Chondrocyte (in vitro differentiated cells): ENCODE measurements at regions not wholly inside any gene's neighbourhood (a gene's known extent, or its start where the extent isn't known, plus 50 kb on each side); places are given as distances from the start of the nearest gene placed in this dataset.
"Not testable (repeated sequence)": the region's sequence is repeated elsewhere in the genome, so short reads cannot be mapped to it uniquely, and the experiment has no call there.

Source experiments
- DNase-seq: peaks from one replicate; pipeline ENCODE4 v3.0.0; 2021; ENCODE audit warnings: mixed read lengths, low spot score
- H3K27ac Mint-ChIP-seq: one replicate; pipeline ENCODE4 v1.8.0; 2021; ENCODE audit warnings: mild to moderate bottlenecking, moderate library complexity, mixed read lengths; ENCODE audit not compliant: unreplicated experiment
- H3K27me3 Mint-ChIP-seq: 2 replicates; pipeline ENCODE4 v1.8.0; 2021; ENCODE audit warnings: low read depth, mixed read lengths
- H3K36me3 Mint-ChIP-seq: 2 replicates; pipeline ENCODE4 v1.8.0; 2021; ENCODE audit warnings: low read depth, mixed read lengths
- H3K4me1 Mint-ChIP-seq: 2 replicates; pipeline ENCODE4 v1.8.0; 2021; ENCODE audit warnings: low read depth, mild to moderate bottlenecking, mixed read lengths
- H3K4me3 Mint-ChIP-seq: one replicate; pipeline ENCODE4 v1.8.0; 2021; ENCODE audit warnings: mild to moderate bottlenecking, moderate library complexity, mixed read lengths; ENCODE audit not compliant: unreplicated experiment
- H3K9me3 Mint-ChIP-seq: 2 replicates; pipeline ENCODE4 v1.8.0; 2021; ENCODE audit warnings: low read depth, mixed read lengths
- TF ChIP-seq, protein P1 (sequence below): fragments of 200-600 bp; sonication (generic); IDR thresholded peaks from 2 replicates; pipeline ENCODE4 v1.5.0; 2021; ENCODE audit warnings: antibody characterized with exemption, mild to moderate bottlenecking, moderate library complexity

DNA sequence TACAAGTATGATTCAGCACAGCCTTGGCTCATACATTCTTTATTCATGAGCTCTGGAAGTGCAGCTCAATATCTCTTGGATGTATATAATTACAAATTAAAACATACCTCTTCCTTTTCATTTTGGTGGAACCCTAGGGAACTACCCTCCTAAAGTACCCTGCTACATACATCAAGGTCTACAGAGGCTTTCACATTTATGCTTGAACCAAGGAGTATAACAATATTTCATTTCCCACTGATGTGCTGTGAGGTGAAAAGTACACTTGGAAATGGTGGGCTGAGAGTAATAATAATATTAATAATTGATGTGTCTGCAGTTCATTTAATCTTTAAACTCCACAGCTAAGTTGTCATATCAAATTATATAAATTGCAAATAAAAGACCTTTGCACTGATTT, 142.2 kb upstream of the LRRC3B start:
- no peak overlapping the region for H3K4me3 Mint-ChIP-seq
- no peaks in the 10 kb centered on the region for H3K27me3 Mint-ChIP-seq
- H3K4me1 Mint-ChIP-seq: no peaks in the 10 kb centered on the region
- H3K9me3 Mint-ChIP-seq: peaks cover 3% of the 10 kb centered on the region
- DNase-seq: no peak
- TF ChIP-seq, protein P1, sequence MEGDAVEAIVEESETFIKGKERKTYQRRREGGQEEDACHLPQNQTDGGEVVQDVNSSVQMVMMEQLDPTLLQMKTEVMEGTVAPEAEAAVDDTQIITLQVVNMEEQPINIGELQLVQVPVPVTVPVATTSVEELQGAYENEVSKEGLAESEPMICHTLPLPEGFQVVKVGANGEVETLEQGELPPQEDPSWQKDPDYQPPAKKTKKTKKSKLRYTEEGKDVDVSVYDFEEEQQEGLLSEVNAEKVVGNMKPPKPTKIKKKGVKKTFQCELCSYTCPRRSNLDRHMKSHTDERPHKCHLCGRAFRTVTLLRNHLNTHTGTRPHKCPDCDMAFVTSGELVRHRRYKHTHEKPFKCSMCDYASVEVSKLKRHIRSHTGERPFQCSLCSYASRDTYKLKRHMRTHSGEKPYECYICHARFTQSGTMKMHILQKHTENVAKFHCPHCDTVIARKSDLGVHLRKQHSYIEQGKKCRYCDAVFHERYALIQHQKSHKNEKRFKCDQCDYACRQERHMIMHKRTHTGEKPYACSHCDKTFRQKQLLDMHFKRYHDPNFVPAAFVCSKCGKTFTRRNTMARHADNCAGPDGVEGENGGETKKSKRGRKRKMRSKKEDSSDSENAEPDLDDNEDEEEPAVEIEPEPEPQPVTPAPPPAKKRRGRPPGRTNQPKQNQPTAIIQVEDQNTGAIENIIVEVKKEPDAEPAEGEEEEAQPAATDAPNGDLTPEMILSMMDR: no peak
- no peaks in the 10 kb centered on the region for H3K36me3 Mint-ChIP-seq
- H3K27ac Mint-ChIP-seq: no peak overlapping the region

DNA sequence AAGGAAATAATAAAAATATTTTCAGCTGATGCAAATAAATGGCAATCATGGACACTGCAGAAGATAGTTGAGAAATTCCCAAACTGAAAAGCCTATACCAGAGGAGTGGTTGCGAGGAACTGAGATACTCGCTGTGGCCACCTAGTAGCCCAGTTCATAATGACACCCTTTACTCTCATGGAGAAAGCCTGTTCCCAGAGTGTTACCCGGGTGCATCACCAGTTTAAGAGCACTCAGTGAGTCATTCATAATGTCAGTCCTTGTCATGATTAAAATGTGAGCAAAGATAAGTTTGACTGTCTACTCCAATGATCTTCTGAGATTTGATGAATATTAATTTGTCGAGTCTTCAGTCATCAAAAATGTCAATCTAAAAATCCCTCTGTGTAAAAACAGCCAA, 138.4 kb upstream of the LRRC3B start:
- Mint-ChIP-seq H3K27ac (no peak overlapping the region), H3K4me1 (no peaks in the 10 kb centered on the region), H3K27me3 (no peaks in the 10 kb centered on the region), H3K36me3 (no peaks in the 10 kb centered on the region), H3K9me3 (peaks cover 3% of the 10 kb centered on the region), H3K4me3 (no peak overlapping the region)
- TF ChIP-seq, protein P1: peak; percentile 14
- no peak for DNase-seq

- DNase-seq: no peak
- H3K9me3 Mint-ChIP-seq: no peaks in the 10 kb centered on the region
- H3K4me1 Mint-ChIP-seq: no peaks in the 10 kb centered on the region
- H3K27me3 Mint-ChIP-seq: no peaks in the 10 kb centered on the region
- H3K36me3 Mint-ChIP-seq: no peaks in the 10 kb centered on the region
- TF ChIP-seq, protein P1: no peak
- no peak overlapping the region for H3K27ac Mint-ChIP-seq
- H3K4me3 Mint-ChIP-seq: no peak overlapping the region
These were observed 124.3 kb upstream of the LRRC3B start for GRCh38 chr3:26498271-26498670.

GRCh38 chr3:26505399-26505798, 117.2 kb upstream of the LRRC3B start:
- H3K36me3 Mint-ChIP-seq: no peaks in the 10 kb centered on the region
- no peaks in the 10 kb centered on the region for H3K27me3 Mint-ChIP-seq
- TF ChIP-seq, protein P1: no peak
- no peaks in the 10 kb centered on the region for H3K4me1 Mint-ChIP-seq
- H3K4me3 Mint-ChIP-seq: no peak overlapping the region
- H3K9me3 Mint-ChIP-seq: no peaks in the 10 kb centered on the region
- H3K27ac Mint-ChIP-seq: no peak overlapping the region
- no peak for DNase-seq

DNA sequence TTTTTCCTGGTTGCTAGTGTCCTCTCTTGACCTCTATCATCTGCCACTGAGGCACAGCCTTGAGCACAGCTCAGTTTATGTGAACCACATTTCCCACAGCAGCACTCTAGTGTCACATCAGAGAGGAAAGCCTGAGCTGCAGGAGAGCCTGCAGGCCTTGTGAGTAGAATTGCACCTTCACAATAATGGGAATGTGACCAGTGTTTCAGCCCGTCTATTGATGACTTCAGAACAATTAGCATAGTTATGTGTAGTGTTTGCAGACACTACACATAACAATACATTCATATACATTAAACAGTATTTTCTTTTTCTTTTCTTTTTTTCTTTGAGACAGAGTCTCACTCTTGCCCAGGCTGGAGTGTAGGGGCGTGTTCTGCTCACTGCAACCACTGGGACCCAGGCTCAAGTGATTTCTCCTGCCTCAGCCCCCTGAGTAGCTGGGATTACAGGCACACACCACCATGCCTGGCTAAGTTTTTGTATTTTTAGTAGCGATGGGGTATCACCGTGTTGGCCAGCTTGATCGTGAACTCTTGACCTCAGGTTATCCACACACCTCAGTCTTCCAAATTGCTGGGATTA, 108.0 kb upstream of the LRRC3B start:
- H3K4me3 Mint-ChIP-seq, DNase-seq, H3K27me3 Mint-ChIP-seq, H3K27ac Mint-ChIP-seq, H3K9me3 Mint-ChIP-seq, H3K36me3 Mint-ChIP-seq, H3K4me1 Mint-ChIP-seq: not testable (repeated sequence)

DNA sequence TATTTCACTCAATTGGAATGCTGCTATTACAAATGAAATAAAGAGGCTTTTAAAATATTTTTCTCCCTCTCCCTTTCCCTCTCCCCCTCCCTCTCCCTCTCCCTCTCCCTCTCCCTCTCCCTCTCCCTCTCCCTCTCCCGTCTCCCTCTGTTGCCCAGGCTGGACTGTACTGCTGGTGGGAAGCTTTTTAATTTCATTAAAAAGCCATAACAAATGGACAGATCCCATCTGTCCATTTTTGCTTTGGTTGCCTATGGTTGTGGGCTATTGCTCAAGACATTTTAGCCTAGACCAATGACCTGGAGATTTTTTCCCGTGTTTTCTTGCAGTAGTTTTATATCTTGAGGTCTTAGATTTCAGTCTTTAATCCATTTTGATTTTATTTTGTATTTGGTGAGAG, 107.2 kb upstream of the LRRC3B start:
- H3K36me3 Mint-ChIP-seq: no peaks in the 10 kb centered on the region
- H3K4me1 Mint-ChIP-seq: no peaks in the 10 kb centered on the region
- peaks cover 8% of the 10 kb centered on the region for H3K9me3 Mint-ChIP-seq
- H3K4me3 Mint-ChIP-seq: no peak overlapping the region
- TF ChIP-seq, protein P1: no peak
- no peak overlapping the region for H3K27ac Mint-ChIP-seq
- H3K27me3 Mint-ChIP-seq: no peaks in the 10 kb centered on the region
- no peak for DNase-seq
